HG03064 (cell line): ENCODE measurements at regions not wholly inside any gene's neighbourhood (a gene's known extent, or its start where the extent isn't known, plus 50 kb on each side); places are given as distances from the start of the nearest gene placed in this dataset.
"Not testable (repeated sequence)": the region's sequence is repeated elsewhere in the genome, so short reads cannot be mapped to it uniquely, and the experiment has no call there.

Experiments
- ATAC-seq: cut with Tn5 transposase; IDR thresholded peaks from one replicate; pipeline ENCODE4 v1.9.1; 2021; ENCODE audit warnings: low read depth; ENCODE audit not compliant: unreplicated experiment

DNA sequence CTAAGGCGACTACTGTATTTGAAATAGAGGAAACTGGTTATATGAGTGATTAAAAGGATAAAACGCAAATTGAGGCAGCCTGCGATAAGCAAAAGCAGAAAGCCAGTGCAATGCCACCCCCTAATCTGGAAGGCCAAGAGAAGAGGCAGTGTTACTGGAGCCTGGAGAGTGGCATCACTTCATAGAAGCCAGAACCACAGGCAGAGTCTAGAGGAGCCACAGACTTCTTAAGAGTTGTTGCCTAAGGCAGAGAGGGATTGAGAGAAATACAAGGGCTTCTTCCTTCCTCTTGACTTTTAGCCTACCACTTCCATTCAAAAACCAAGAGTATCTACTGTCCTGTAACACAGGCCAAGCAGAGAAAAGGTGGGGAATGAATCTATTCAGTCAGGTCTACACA is 94.9 kb upstream of the SKAP2 start:
- no peak for ATAC-seq

DNA sequence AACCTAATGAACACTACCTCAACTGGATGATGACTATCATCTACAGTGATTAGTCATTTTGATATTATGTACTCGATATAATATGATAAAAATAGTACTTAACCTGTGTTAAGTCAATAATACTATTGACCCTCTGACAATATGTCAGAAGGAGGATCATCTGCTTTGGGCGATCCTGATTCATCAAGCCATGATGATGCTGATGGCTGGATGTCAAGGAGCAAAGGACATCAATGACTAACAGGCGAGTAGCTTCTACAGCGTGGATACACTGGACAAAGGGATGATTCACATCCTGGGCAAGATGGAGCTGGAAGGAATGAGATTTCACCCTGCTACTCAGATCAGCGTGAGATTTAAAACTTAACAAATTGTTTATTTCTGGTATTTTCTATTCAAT is 94.4 kb upstream of the SKAP2 start:
- ATAC-seq = no peak

- ATAC-seq = no peak
Measured at GRCh38 chr7:26955516-26955915, 91.1 kb upstream of the SKAP2 start.

GRCh38 chr7:26954951-26955350 is 90.6 kb upstream of the SKAP2 start:
- ATAC-seq = no peak

GRCh38 chr7:26951407-26951950 is 87.1 kb upstream of the SKAP2 start:
- no peak for ATAC-seq

DNA sequence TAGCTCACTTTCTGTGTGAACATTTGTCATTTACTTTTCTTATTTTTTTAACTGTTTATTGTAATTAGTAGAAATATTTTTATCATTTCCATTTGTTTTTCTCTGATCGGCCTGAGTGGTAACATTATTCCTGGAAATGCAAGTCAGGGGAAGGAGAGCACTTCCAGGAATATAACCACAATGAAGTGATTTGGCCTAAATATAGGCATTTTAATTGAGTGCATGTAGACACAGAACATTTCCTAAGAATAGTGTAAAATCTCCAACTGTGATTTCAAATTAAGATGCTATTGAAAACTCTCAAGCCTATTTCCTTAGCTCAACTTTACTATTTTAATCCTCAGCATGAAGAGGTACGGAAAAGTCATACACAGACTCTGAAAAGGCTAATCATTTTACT is 86.5 kb upstream of the SKAP2 start:
- ATAC-seq = no peak

DNA sequence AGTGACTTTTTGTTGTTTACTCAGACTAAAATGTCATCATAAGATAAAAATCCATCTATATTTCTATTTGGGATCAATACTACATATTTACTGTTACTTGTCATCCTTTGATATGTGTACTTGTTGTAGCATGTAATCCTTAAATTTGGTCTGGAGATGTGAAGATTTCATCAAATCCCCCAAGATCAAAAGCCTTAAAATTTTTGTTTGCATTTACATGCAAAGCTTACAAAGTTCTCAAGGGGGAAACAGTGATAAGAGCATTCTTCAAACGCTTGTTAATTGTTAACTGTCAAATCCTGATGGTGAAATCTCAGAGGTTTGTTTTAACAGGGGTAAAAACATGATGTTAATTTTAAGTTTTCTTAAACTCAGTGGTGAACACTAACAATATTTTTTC is 84.9 kb upstream of the SKAP2 start:
- no peak for ATAC-seq

DNA sequence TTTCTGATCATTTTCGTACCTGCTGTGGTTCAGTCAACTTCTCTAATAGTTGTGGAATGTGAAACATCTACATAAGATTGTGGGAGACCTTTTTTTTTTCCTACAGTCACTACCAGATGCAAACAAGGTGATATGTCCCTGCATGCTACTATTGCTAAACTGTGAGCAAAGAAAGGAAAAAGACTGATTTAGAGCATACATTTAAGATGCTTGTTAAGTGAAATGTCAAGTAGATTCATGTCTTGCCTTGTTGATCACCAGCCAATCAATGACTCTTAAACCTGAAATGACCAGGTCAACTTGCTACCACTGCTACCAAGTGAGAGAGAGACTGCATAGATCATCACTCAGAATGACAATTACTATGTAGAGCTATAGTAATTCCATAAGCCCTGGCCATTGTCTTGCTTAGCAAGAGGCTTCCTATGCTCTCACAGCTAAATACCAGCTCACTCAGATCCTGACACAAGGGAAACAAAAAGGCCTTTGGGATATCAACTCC is 84.3 kb upstream of the SKAP2 start:
- no peak for ATAC-seq

- ATAC-seq = no peak
Measured at GRCh38 chr7:26944501-26945358, 80.3 kb upstream of the SKAP2 start.

- ATAC-seq = no peak
Measured at GRCh38 chr7:26937939-26938623, 73.7 kb upstream of the SKAP2 start.

DNA sequence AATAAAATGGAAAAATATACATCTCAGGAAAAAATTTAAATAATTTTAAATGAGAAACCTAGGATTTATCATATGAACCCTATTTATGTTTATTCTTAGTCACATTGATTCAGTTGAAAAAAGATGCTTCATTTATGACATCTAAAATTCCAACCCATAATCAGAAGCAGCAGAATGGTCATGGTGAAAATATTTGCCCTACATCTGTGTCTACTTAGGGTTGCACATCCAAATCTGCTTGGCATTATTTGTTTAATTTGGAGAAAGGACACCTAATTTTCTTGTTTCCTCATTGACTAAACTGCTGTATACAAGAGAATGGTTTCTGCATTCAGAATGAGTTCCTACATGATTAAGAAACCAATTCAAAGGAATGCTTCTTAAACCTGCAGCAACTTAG is 72.9 kb upstream of the SKAP2 start:
- ATAC-seq = no peak

DNA sequence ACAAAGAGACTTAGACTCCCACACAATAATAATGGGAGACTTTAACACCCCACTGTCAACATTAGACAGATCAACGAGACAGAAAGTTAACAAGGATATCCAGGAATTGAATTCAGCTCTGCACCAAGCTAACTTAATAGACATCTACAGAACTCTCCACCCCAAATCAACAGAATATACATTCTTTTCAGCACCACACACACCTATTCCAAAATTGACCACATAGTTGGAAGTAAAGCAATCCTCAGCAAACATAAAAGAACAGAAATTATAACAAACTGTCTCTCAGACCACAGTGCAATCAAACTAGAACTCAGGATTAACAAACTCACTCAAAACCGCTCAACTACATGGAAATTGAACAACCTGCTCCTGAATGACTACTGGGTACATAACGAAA is 68.2 kb upstream of the SKAP2 start:
- not testable (repeated sequence) for ATAC-seq

GRCh38 chr7:26930845-26931244 is 66.5 kb upstream of the SKAP2 start:
- no peak for ATAC-seq

- no peak for ATAC-seq
Measured at GRCh38 chr7:26930201-26930600, 65.8 kb upstream of the SKAP2 start.

DNA sequence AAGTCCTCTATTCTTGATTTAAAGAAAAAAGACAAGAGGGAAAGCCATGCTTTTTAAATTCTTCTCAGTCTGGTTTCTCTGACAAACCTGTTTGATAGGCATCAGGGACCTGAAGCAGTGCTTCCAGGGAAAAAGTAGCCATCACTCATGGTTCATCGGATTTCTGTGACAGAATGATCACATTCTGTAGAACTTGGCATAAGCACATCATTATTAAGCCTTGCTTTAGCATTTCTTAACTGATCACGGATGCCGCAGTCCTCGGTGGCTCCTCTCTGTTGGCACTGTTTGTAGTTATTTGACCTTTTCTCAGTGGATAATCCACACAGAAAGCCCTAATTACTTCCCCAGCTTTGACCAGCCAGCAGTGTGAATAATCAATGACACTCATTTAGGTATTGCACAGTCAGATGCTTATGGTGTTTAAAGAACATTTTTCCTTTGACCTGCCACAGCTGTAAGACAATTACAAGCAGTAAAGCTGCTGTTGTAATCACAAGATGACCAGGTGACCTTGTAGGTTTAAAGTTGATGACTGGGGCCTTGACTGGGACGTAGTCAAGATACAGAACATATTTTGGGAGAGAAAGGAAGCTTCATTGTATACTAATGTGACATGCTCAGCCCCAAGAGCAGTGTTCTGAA is 64.4 kb upstream of the SKAP2 start:
- no peak for ATAC-seq

DNA sequence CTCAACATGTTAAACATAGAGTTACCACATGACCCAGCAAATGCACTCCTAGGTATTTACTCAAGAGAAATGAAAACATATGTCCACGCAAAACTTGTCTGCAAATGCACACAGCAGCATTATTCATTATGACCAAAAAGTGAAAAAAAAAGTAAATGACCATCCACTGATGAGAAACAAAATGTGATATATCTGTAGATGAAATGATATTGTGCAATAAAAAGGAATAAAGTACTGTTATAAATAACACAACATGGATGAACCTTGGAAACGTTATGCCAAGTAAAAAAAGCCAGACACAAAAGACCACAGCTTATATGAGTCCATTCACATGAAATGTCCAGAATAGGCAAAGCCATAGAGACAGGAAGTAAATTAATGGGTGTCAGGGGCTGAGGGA is 61.4 kb upstream of the SKAP2 start:
- no peak for ATAC-seq

DNA sequence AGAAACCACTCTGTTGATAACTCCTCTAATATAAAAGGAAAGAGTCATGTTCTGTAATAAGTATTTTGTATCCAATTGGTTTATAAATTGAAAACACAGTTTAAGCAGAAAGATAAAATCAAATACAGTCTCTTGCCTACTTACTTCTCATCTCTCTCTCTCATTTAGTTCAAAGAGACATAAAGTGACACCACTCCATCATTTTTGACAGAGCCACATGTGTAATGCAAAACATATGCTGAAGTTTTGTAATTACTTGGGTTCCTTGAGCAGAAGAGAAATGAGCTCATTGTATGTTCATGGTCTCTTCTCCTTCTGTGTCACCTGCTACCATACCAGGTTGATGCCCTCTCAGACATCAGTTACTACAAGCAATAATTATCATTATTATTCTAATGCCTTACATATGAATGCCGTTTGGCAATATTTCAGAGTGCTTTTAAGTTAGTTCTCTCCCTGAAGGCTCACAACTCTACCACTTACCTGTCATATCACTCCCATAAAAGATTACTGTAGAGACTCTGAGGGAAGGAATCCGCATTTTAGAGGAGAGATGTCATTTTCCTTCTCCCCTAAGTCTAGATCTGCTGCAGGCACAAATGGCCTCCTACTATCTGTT is 59.9 kb upstream of the SKAP2 start:
- no peak for ATAC-seq

DNA sequence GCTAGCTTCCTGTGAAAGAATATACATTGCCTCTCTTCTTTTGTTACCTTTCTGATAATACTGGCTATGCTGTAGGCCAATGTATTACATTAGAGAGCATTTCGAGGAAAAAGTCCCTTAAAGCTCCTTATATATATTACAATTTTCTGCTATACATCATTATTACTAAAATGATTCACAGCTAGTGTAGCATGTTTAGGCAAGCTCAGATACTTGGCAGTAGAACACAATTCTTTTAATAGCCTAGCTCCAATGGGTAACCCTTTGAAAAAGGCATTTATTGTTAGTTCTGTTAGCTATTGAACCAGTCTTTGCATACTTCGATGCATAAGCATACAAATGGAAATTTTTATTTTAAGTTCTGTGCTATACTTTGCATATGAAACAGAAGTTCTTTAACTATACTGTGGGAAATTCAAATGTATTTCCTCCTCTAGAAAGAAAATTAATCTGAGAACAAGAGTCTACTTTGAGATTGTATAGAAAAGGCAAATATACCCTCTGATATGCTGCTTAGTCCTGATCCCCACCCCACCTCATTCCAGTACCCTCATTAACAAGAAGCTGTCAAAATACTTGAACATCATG is 55.6 kb upstream of the SKAP2 start:
- ATAC-seq = no peak

GRCh38 chr7:26918241-26918640 is 53.9 kb upstream of the SKAP2 start:
- no peak for ATAC-seq

GRCh38 chr7:26916779-26917320 is 52.5 kb upstream of the SKAP2 start:
- ATAC-seq = no peak
